ENCODE measurements at regions not wholly inside any gene's neighbourhood (a gene's known extent, or its start where the extent isn't known, plus 50 kb on each side); places are given as distances from the start of the nearest gene placed in this dataset.

- TF ChIP-seq CUX1 (CRISPR knock-in tag; IDR thresholded peaks at IDR 0.05) (0 out of 2 replicates have a peak, but pooled peaks have one; percentile 55), SRSF9 (IDR thresholded peaks at IDR 0.05; ENCODE audit: borderline replicate concordance, low read depth, low read length) (no peak), CC2D1A (IDR thresholded peaks at IDR 0.05) (no peak), FOXJ2 (tag; IDR thresholded peaks at IDR 0.05) (peak; percentile 95), YY1 (IDR thresholded peaks at IDR 0.05; ENCODE audit: borderline replicate concordance in 1 of 3, control insufficient read depth in 1 of 3, extremely low read depth in 1 of 3, insufficient read depth in 3 of 3, insufficient read length in 1 of 3, insufficient replicate concordance in 2 of 3, low read depth in 1 of 3, low read length in 2 of 3) (peak in 1 of 3 experiments; percentile 20), SREBF2 (CRISPR knock-in tag; IDR thresholded peaks at IDR 0.05) (no peak), NCOA2 (IDR thresholded peaks at IDR 0.05; ENCODE audit: partially characterized antibody in 2 of 2) (no peak), KHSRP (IDR thresholded peaks at IDR 0.05) (no peak), MEF2A (IDR thresholded peaks at IDR 0.05; ENCODE audit: control insufficient read depth, low read depth, low read length) (no peak), FUS (optimal IDR thresholded peaks at IDR 0.05; ENCODE audit: low read depth, low read length) (no peak), ZBTB26 (CRISPR knock-in tag; IDR thresholded peaks at IDR 0.05) (no peak), NCOA4 (IDR thresholded peaks at IDR 0.05; ENCODE audit: partially characterized antibody) (no peak), ATF4 (CRISPR knock-in tag; IDR thresholded peaks at IDR 0.05) (0 out of 2 replicates have a peak, but pooled peaks have one; percentile 9), BCL6 (CRISPR knock-in tag; IDR thresholded peaks at IDR 0.05) (no peak), ETV5 (CRISPR knock-in tag; IDR thresholded peaks at IDR 0.05; ENCODE audit: low read depth) (no peak), IFI16 (CRISPR knock-in tag; IDR thresholded peaks at IDR 0.05) (no peak), FOXA3 (CRISPR knock-in tag; conservative IDR thresholded peaks at IDR 0.05 in 1 of 2, IDR thresholded peaks at IDR 0.05 in 1 of 2) (no peak), HIVEP1 (CRISPR knock-in tag; IDR thresholded peaks at IDR 0.05) (no peak), SAP30 (IDR thresholded peaks at IDR 0.05; ENCODE audit: borderline replicate concordance, insufficient read depth, low read depth, low read length, poor library complexity, severe bottlenecking) (no peak), ZNF232 (CRISPR knock-in tag; IDR thresholded peaks at IDR 0.05) (no peak), FOXJ3 (CRISPR knock-in tag; IDR thresholded peaks at IDR 0.05) (no peak)
Observed at GRCh38 chr10:3852147-3852904, 67.3 kb upstream of the KLF6 start (continued).

Data from K562 (cell line).